CD4-positive, alpha-beta T cell treated with Interleukin-15 for 1 hour (primary cell): ENCODE measurements at regions not wholly inside any gene's neighbourhood (a gene's known extent, or its start where the extent isn't known, plus 50 kb on each side); places are given as distances from the start of the nearest gene placed in this dataset.

Experiments
- DNase-seq: peaks from one replicate; pipeline ENCODE4 v3.0.0-alpha.2; 2020

DNA sequence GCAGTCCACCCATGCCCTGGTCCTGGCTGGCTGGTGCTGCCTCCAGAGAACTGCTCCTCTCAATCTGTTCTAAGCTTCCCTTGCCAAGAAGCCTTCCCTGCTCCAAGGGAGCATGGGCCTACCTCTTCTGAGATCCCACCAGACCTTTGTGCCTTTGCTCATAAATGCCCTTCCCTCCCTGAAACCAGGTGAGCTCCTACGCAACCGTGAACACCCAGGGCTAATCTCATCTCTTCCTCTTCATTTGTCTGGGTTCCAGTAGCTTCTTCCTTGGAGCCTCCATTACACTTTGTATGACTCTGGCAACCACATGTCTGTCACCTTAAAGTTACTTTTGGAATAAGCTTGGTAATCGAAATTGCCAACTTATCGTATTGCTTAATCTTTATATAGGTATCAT, 270.6 kb downstream of the PBX3 start:
- DNase-seq: no peak

DNA sequence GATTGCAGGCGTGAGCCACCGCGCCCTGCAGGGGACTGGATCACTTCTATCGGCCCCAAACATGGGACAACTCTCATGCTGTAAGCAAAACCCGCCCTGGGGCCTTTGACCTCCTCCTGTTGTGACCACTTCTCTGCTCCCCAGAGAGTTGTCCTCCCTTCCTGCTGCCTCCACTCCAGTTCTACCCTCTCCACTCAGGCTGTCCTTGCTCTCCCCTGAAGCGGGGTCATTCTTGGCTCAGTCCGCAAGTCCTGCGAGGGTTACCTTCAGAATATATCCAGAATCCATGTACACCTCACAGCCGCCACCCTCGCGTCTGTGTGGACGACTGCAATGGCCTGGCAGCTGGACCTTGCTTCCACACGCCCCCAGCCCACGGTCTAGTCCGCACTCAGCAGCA, 273.7 kb downstream of the PBX3 start:
- DNase-seq: no peak

DNA sequence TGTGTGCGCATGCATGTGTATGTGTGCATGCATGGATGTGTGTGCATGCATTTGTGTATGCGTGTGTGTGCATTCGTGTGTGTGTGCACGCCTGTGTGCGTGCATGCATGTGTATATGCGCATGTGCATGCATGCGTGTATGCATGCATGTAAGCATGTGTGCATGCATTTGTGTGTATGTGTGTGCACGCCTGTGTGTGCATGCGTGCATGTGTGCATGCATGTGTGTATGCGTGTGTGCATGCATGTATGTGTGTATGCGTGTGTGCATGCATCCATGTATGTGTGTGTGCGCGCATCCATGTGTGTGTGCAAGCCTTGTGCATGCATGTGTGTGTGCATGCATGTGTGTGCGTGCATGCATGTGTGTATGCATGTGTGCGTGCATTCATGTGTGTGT, 276.8 kb downstream of the PBX3 start:
- no peak for DNase-seq

DNA sequence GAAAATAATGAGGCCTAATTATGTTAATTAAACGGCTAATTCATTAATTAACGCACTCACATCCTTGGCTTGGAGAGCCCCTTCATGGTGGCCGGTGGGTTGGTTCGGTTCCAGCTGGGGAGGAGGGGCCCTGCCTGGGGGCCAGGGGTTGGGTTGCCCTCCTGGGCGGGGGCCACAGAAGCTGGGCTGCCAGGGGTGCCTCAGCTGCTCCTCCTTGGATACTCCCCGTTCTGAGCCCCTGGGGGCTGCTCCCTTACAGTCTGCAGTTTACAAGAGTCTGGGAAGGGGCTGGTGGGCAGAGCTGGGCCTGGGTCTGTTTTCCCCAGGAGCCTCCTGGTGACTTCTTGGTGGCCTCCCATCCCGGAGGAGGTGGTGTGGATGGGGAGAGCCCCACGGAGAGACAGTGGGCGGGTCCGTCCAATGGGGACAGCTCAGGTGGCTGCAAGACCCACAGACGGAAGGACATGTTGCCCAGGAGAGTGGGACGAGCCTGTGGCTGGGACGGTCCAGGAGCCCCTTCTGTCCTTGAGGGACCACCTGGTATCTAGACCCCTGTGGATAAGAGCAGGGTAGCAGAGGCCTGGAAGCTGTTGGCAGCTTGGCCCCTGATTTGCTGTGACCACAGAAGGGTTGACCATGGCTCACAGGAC, 277.5 kb downstream of the PBX3 start:
- no peak for DNase-seq

DNA sequence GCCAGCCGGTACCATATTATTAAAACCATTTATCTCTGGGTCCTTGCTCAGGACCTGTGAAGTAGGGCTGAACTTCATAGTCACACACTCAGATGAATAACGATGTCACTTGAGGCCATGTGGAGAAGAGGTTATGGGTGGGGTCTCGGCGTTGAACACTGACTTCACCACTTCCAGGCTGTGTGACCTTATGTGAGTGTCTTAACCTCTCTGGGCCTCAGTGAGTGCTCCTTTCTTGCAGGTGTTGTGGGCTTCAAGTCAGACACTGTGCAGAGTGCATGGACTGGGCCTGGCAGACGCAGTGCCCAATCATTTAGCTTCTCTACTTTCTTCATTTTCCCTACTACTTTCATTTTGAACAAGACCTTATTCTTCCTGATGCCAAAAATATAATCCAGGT, 278.8 kb downstream of the PBX3 start:
- DNase-seq: no peak

DNA sequence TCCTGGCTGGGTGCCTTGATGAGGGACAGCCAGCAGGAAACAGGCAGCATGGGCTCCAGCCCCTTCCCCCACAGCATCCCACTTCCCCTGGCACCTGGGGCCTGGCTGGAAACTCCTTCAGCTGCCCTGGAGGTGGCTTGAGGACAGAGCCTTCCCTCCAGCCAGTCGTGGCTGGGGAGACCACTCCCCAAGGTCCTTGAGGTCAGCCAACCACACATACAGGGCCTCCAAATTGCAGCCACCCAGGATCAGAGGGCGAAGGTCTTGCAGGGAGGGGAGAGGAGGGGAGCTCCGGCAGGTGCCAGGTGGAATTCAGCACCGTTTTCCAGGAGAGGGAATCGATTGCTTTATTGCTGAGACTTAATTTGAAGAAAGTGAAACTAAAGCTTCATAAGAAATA, 280.4 kb downstream of the PBX3 start:
- DNase-seq: no peak

DNA sequence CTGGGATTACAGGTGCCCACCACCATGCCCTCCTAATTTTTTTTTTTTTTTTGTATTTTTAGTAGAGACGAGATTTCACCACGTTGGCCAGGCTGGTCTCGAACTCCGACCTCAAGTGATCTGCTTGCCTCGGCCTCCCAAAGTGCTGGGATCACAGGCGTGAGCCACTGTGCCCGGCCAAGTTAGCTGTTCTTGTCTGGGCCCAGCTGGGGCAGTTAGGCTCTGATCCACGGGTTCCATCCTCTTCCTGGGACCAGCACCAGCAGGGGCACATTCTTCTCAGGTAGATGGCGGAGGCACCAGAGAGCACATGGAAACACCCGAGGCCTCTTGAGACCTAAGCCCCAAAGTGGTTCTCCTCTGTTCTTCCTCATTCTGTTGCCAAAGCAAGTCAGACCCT, 281.6 kb downstream of the PBX3 start:
- no peak for DNase-seq

DNA sequence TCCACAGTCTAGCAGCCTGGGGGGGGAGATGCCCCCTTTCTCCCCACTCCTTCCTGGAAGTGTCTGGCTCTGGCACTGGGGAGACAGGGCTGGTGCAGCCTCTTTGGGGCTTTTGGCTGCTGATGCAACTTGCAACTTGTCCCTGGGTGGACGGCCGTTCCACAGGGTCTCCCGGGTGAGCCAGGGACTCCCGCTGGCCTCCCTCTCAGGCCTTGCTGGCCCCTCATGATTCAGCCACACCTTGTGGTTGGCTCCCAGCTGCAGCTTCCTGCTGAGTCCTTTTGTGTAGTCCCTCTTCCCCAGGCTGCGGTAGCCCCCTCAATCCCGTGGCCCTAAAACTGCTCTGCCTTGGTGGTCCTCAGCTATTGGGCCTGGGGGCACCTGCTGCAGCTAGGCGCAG, 283.5 kb downstream of the PBX3 start:
- no peak for DNase-seq

DNA sequence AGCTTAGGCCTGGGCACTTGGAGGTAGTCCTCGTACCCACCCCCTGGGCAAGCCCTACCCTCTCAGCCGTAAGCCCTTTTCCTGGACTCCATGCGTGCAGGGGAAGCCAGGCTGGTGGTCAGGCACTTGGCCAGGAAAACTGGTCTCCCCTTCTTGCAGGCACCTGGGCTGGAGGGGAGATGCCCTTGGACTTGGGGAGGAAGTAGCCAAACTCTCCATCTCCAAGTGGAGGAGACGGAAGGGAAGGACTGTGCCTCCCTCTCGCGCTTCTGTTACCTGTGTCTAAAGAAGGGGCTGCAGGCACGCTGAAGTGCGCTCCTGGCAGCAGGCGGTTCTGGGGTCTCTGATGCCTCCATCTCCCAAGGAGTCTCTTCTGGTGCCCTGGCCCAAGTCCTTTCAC, 283.9 kb downstream of the PBX3 start:
- DNase-seq: no peak

DNA sequence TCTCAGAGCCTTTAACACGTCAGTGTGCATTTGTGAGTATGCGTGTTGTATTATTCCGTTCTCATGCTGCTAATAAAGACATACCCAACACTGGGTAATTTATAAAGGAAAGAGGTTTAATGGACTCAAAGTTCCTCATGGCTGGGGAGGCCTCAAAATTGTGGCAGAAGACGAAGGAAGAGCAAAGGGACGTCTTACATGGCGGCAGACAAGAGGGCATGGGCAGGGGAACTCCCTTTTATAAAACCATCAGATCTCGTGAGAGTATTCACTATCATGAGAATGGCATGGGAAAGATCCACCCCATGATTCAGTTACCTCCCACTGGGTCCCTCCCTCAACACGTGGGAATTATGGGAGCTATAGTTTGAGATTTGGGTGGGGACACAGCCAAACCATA, 285.0 kb downstream of the PBX3 start:
- no peak for DNase-seq

DNA sequence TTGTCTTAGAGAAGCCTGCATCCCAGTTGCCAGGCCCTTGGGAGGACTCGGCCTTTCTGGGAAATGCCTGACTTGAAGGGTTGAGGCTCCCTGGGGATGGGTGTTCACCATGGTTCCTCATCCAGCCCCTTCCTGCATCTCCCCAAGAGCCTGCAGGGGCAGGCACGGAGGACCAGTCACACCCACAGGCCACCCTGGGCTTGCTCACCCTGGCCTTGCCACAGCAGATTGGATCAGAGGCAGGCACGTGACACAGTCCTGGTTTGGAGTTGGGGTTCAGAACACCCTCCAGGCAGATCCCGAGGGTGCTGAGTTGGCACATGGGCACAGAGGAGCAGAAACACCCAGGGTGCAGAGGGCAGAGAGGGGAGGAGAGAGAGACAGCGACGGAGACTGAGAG, 286.1 kb downstream of the PBX3 start:
- DNase-seq: no peak

DNA sequence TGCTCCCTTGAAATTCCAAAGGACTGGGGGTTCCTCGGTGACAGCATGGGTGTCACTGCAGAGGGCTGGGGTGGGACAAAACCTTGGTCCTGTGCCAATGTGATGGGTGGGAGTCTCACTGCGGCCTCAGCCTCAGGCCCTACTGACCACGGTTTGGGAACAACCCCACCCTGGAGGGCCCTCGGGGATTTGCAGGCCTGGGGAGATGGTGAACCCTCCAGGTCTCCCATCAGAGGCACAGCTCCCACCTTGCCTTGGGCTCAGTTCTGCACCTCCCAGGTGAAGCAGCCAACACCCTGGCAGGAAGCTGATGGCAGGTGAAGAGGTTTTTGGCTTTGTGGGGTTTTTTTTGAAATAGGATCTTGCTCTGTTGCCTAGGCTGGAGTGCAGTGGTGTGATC, 286.8 kb downstream of the PBX3 start:
- DNase-seq: no peak

DNA sequence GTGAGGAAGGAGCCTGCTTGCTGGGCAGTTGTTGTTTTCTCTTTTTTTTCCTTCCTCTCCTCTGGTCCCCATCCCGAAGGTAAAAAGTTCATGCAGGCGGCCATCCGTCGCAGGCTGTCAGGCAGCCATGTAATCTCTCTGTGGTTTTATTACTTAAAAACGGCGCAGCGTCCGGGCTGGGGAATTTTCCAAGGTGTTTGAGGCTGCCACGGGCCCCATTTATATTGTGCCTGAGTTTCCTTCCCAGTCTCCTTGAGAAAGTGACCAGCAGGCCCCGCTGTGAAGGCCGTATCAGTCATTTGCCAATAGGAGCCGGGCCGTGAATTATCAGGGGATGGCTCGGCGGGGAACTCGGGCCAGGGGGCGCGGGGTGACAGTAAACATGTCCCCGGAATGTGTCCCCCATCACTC, 289.7 kb downstream of the PBX3 start:
- DNase-seq: no peak

DNA sequence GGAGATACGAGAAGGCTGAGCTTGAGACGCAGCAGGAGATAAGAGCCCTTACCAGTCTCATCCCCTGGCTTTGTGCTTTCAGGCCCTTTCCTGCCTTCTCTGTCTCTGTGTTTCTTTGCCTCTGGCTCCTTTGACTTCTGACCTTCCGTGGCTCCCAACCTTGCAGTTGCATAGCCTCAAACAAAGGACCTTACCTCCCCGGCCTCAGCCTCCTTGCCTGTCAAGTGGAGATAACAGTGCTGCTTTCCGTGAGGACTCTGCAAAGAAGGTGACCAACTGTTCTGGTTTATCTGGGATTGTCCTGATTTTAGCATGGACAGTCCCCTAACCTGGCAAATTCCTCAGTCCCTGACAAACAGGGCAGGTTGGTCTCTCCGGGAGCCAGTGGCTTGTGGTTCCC, 287.8 kb upstream of the MVB12B start:
- no peak for DNase-seq

DNA sequence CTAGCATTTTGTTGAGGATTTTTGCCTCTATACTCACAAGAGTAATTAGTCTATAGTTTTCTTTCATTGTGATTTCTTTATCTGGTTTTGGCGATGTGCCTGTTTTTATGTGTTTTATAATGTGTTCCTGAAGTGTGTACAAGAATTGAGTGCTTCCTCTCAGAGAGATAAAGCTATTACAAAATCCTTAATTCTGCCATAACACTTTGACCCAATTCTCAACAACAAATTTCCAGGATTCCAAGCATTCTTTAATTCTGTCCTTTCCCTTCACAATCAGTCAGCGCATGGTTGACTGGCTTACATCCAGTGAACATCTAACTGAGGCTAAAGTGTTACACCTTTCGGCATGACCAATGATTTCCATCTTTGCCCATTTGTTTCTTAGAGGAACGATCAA, 282.9 kb upstream of the MVB12B start:
- no peak for DNase-seq

DNA sequence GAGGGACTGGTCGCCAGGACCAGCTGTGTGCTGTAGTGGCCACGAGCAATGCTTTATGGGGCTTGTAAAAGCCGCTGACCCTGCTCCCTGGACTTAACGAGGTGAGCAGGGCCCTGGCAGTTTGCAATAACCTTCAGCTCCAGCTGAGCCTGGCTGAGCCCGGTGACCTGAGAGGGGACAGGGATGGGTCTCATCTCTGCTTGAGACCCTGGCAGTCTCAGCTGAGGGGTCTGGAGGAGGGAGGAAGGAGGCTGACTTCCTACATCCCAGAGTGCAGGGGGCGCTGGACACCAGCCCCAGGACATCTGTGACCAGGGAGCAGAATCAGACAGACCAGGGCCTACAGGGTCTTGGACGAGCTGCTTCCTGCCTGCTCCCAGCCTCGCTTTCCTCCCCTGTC, 277.5 kb upstream of the MVB12B start:
- no peak for DNase-seq

DNA sequence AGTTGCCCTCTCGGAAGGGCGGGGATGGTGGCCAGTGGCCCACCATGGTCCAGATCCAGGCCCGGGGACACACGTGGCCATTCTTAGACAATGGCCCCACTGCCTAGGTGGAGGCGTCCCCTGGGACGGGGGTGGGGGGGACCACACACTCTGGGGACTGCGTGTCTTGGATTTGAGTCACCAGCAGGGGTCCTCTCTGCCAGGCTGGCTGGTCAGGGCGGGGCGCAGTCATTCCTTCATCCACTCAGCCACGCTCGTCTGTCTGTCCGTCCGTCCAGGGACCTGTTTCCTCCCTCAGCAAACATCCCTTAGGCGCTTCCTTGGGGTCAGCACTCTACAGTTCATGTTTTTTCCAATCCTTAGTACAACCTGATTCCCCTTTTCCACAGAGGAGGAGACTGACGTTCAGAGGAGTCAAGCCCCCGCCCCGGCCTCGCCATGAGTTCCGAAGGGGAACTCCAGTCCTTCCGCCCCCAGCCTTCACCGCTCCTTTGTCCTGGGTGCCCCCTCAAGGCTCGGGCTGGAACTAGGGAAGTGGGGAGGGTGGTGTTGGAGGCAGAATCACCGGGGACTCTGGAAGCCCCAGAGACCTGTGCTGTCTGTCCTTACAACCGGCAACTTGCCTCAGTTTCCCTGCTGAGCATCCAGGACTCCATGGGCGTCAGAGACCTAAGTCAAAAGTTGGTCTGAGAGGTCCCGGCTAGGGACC, 276.6 kb upstream of the MVB12B start:
- no peak for DNase-seq

DNA sequence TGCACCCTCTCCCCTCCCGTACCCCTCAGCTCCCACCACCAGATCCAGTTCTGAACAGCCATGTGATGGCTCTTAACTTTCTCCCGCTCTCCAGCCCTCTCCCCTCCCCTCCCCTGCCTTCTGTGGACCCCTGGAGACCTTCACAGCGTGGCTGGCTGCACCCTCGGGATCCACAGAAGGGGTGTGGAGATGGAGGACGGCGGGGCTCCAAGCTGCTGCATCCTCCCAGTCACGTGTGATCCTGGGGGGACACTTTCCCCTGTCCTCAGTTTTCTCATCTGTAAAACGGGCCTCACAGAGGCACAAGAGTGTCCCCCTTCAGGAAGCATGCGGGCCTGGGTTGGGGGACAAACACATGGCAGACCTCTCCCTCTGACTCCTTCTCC, 276.0 kb upstream of the MVB12B start:
- no peak for DNase-seq

DNA sequence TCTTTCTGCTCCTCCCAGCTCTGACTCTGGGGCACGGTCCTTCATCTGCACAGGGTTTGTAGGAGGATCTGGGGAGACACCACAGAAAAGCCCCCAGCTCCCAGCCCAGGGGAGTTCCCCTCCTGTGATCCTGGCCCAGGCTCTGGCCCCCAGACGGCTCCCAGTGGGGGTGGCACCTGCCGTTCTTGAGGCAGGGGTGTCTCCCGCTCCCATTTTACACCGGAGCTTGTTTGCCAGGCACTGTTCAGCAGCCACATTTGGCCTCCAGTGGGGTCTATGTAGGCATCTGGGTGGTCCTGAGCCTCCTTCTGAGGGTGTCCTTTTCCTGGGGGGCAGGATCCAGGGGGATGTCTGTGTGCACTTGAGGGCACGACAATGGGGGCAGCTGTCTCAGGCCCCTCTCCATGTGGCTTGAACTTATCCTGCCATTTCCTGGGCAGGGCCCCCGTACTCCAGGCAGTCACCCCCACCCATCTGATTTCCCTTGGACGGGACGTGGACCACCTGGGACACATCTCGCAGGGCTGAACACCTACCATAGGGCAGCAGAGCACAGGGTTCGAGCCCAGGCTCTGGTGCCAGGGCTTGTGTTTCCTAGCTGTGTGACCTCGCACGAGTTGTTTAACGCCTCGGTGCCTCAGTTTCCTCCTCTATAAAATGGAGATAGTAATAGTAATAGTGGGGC, 275.0 kb upstream of the MVB12B start:
- no peak for DNase-seq

DNA sequence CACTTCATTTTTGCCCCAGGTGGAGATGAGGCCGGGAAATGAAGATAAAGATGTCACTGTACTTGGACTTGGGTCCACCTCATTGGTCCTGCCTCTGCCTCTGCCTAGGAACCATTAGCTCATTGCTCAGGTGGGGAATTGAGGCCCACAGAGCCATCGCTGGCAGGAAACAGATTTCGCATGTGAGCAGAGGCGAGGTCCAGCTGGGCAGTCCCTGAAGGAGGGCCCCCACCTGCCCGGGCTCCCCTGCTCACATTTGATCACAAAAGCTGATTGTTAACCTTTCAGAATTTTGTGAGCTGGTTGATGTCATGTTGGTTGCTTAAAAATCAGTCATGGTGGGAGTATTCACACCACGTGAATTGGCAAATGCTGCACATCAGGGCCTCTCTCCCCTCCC, 273.8 kb upstream of the MVB12B start:
- DNase-seq: no peak

DNA sequence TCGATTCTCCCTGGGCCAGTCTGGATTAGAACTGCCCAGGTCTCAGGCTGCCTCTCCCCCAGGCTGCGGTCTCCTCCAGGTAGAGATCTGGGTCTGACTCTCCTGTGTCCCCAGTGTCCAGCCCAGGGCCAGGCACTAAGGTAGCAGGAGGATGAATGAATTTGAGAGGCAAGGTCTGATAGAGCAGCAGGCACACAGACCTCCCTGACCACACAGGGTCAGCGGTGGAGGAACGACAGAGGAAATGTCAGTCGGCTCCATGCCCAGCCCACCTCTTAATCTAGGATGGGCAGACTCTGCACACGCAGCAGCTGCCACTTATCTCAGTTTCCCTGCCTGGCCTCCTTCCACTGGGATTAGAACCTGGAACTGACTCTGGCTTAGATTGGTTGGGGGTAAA, 272.7 kb upstream of the MVB12B start:
- DNase-seq: no peak

DNA sequence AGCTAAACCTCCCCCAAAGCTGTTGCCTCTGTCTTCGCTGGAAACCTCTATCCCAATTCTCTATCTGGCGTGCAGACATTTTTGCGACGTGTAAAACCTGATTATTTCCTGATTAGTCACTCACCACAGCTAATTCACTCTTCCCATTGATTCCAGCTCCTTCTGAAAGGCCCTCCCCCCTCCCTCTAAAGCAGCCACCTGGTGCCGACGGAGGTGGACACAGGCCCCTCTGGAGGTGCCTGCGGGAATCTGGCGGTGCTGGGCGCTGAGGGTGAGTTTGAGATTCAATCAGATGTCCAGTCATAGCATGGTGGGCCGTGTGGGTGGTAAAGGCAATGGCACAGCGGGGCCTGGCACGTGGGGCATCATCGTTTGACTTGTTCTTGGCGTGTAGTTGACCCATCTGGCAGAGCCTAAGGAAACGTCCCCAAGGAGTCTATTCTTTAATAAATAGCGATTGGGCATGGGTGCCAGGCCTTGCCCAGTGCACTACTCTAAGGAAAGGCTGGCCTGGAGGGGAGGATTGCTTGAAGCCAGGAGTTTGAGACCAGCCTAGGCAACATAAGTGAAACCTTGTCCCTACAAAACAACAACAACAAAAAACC, 271.1 kb upstream of the MVB12B start:
- DNase-seq: no peak

DNA sequence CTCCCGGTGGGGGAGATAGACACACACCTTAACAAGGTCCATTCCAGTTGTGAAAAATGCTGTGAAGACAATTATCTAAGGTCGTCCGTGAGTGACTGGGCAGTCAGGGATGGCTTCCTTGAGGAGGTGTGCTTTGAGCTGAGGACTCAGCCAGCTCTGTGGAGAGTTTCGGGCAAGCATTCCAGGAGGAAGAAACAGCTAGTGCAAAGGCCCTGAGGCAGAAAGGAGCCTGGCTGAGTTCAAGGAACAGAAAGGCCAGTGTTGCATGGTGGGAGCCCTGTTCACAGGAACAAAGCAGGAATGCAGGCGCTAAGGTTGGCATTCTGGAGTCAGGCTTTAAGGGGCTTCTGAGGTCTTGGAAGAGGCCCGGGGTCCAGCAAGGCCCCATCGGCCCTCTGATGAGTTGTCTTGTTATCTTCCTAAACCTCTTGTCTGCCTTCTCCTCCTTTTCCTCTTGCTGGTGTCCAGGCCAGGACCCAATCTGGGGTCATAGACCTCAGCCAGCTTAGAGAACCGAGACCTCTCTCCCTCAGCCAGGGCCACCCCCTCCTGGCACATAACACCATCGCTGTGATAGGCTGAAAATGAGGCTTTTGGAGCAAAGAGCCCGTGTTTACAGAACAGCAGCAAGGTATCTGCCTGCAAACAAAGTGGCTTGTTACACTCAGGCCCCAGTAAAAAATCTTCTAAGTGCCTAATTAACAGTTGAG, 270.2 kb upstream of the MVB12B start:
- DNase-seq: no peak
